Endothelial cell (in vitro differentiated cells): ENCODE measurements at regions not wholly inside any gene's neighbourhood (a gene's known extent, or its start where the extent isn't known, plus 50 kb on each side); places are given as distances from the start of the nearest gene placed in this dataset.

Experiments
- DNase-seq: peaks from one replicate; pipeline ENCODE4 v3.0.0; 2021; ENCODE audit warnings: low spot score
- H3K27ac Mint-ChIP-seq: one replicate; pipeline ENCODE4 v1.8.0; 2021; ENCODE audit warnings: mixed read lengths, inconsistent platforms; ENCODE audit not compliant: unreplicated experiment
- H3K27me3 Mint-ChIP-seq: one replicate; pipeline ENCODE4 v1.8.0; 2021; ENCODE audit warnings: mild to moderate bottlenecking, moderate library complexity, mixed read lengths, inconsistent platforms; ENCODE audit not compliant: unreplicated experiment
- H3K36me3 Mint-ChIP-seq: one replicate; pipeline ENCODE4 v1.8.0; 2021; ENCODE audit warnings: mild to moderate bottlenecking, low read depth, mixed read lengths, inconsistent platforms; ENCODE audit not compliant: unreplicated experiment
- H3K4me1 Mint-ChIP-seq: one replicate; pipeline ENCODE4 v1.8.0; 2021; ENCODE audit warnings: mild to moderate bottlenecking, mixed read lengths, inconsistent platforms; ENCODE audit not compliant: unreplicated experiment
- H3K4me3 Mint-ChIP-seq: one replicate; pipeline ENCODE4 v1.8.0; 2021; ENCODE audit warnings: mild to moderate bottlenecking, mixed read lengths, inconsistent platforms; ENCODE audit not compliant: unreplicated experiment
- H3K9me3 Mint-ChIP-seq: one replicate; pipeline ENCODE4 v1.8.0; 2021; ENCODE audit warnings: mixed read lengths, inconsistent platforms; ENCODE audit not compliant: unreplicated experiment
- CTCF ChIP-seq: fragments of 200-600 bp; sonication (generic); IDR thresholded peaks from one replicate; pipeline ENCODE4 v1.5.0; 2021; ENCODE audit warnings: antibody characterized with exemption; ENCODE audit not compliant: unreplicated experiment

- DNase-seq = no peak
- no peaks in the 10 kb centered on the region for H3K27me3 Mint-ChIP-seq
- no peaks in the 10 kb centered on the region for H3K9me3 Mint-ChIP-seq
- no peaks in the 10 kb centered on the region for H3K4me1 Mint-ChIP-seq
- H3K4me3 Mint-ChIP-seq = no peak overlapping the region
- no peak overlapping the region for H3K27ac Mint-ChIP-seq
- TF ChIP-seq CTCF = no peak
- H3K36me3 Mint-ChIP-seq = no peaks in the 10 kb centered on the region
Measured at GRCh38 chr12:83210933-83211332, 524.2 kb downstream of the TMTC2 start.

GRCh38 chr12:83199069-83199468, 512.4 kb downstream of the TMTC2 start:
- DNase-seq = no peak
- no peak for TF ChIP-seq CTCF
- Mint-ChIP-seq H3K36me3 (no peaks in the 10 kb centered on the region), H3K27me3 (no peaks in the 10 kb centered on the region), H3K27ac (no peak overlapping the region), H3K4me3 (no peak overlapping the region), H3K9me3 (no peaks in the 10 kb centered on the region), H3K4me1 (peaks cover 5% of the 10 kb centered on the region)

- Mint-ChIP-seq H3K27me3 (no peaks in the 10 kb centered on the region), H3K27ac (no peak overlapping the region), H3K4me3 (no peak overlapping the region), H3K9me3 (no peaks in the 10 kb centered on the region), H3K4me1 (peaks cover 5% of the 10 kb centered on the region), H3K36me3 (no peaks in the 10 kb centered on the region)
- no peak for TF ChIP-seq CTCF
- DNase-seq = no peak
Measured at GRCh38 chr12:83198291-83199015, 511.7 kb downstream of the TMTC2 start.

GRCh38 chr12:83197483-83197914, 510.8 kb downstream of the TMTC2 start:
- Mint-ChIP-seq H3K27ac (no peak overlapping the region), H3K4me1 (peaks cover 5% of the 10 kb centered on the region), H3K36me3 (no peaks in the 10 kb centered on the region), H3K9me3 (no peaks in the 10 kb centered on the region), H3K4me3 (no peak overlapping the region), H3K27me3 (no peaks in the 10 kb centered on the region)
- DNase-seq = no peak
- no peak for TF ChIP-seq CTCF

GRCh38 chr12:83196694-83197350, 510.1 kb downstream of the TMTC2 start:
- Mint-ChIP-seq H3K27me3 (no peaks in the 10 kb centered on the region), H3K4me3 (no peak overlapping the region), H3K9me3 (no peaks in the 10 kb centered on the region), H3K36me3 (no peaks in the 10 kb centered on the region), H3K27ac (no peak overlapping the region), H3K4me1 (peaks cover 5% of the 10 kb centered on the region)
- TF ChIP-seq CTCF = no peak
- DNase-seq = no peak
